ENCODE measurements at regions not wholly inside any gene's neighbourhood (a gene's known extent, or its start where the extent isn't known, plus 50 kb on each side); places are given as distances from the start of the nearest gene placed in this dataset.

DNA sequence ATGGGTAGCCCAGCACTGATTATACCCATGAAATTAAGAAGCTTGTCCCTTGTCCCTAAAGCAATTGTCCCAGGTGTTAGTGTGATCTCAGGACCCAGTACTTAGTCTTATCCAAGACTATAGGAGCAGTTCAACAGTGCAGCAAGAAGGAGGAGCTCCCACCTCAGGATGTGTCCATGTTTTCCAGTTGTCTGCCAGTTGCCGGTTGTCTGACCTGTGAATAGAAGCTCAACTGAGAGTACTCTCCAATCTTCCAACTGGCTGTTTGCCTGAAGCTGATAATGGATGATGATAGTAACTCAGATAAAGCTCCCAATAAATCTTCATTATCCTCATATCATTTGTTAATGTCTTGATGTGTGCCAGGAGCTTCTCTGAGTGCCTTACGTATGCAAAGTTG lies 107.2 kb upstream of the HTR2A start:
- Histone ChIP-seq H3K18ac (ENCODE audit: low read length) (no peak overlapping the region), H3K27me3 (ENCODE audit: control insufficient read depth in 3 of 3, insufficient read depth in 3 of 3, low read depth in 1 of 3, low read length in 3 of 3) (no peaks in the 10 kb centered on the region), H2BK15ac (ENCODE audit: low read length) (no peak overlapping the region), H3K4me2 (ENCODE audit: insufficient read depth, low read length, poor library complexity, severe bottlenecking) (no peak overlapping the region), H3K9me3 (replicated peaks in 1 of 2; ENCODE audit: control insufficient read depth in 2 of 2, insufficient read depth in 1 of 2, low read depth in 1 of 2, low read length in 2 of 2) (no peaks in the 10 kb centered on the region), H2BK12ac (ENCODE audit: low read length) (no peak overlapping the region), H2AK5ac (ENCODE audit: low read depth, low read length) (no peak overlapping the region), H4K8ac (ENCODE audit: low read depth, low read length) (no peak overlapping the region), H3K27ac (replicated peaks; ENCODE audit: low read length) (no peak overlapping the region), H3K79me1 (ENCODE audit: low read depth, low read length) (no peaks in the 10 kb centered on the region), H3K23ac (ENCODE audit: low read depth, low read length, poor library complexity) (no peak overlapping the region), H3K4me1 (ENCODE audit: control insufficient read depth in 2 of 2, insufficient read depth in 1 of 2, low read depth in 1 of 2, low read length in 2 of 2) (no peaks in the 10 kb centered on the region), H3K36me3 (replicated peaks in 1 of 2; ENCODE audit: control insufficient read depth in 2 of 2, insufficient read depth in 2 of 2, low read length in 2 of 2) (no peaks in the 10 kb centered on the region), H2BK120ac (ENCODE audit: low read depth, low read length) (no peak overlapping the region), H3K9ac (ENCODE audit: low read depth, low read length, poor library complexity) (no peak overlapping the region), H3K4ac (ENCODE audit: low read length) (no peak overlapping the region), H3K4me3 (ENCODE audit: low read length in 2 of 2) (no peak overlapping the region), H2AFZ (ENCODE audit: low read length) (no peak overlapping the region), H4K91ac (ENCODE audit: low read depth, low read length, poor library complexity) (no peak overlapping the region), H2BK5ac (ENCODE audit: low read length) (no peak overlapping the region), H3K14ac (ENCODE audit: low read length) (no peak overlapping the region)
- no peak for DNase-seq (ENCODE audit: low spot score)
- no CpG with 5 or more reads among the region's 2 CpGs for WGBS, 2 donors (ENCODE audit: extremely low coverage in 2 of 2, insufficient read length in 2 of 2, insufficient replicate concordance in 1 of 2)

GRCh38 chr13:47000165-47000564 lies 103.3 kb upstream of the HTR2A start:
- no peak overlapping the region for H2BK12ac ChIP-seq (ENCODE audit: low read length)
- no peaks in the 10 kb centered on the region for H3K79me1 ChIP-seq (ENCODE audit: low read depth, low read length)
- H2BK5ac ChIP-seq (ENCODE audit: low read length): no peak overlapping the region
- no CpG with 5 or more reads among the region's 3 CpGs for WGBS, 2 donors (ENCODE audit: extremely low coverage in 2 of 2, insufficient read length in 2 of 2, insufficient replicate concordance in 1 of 2)
- no peak overlapping the region for H3K18ac ChIP-seq (ENCODE audit: low read length)
- H3K4me3 ChIP-seq (ENCODE audit: low read length in 2 of 2): no peak overlapping the region
- H2BK15ac ChIP-seq (ENCODE audit: low read length): no peak overlapping the region
- no peak overlapping the region for H3K4ac ChIP-seq (ENCODE audit: low read length)
- H3K27me3 ChIP-seq (ENCODE audit: control insufficient read depth in 3 of 3, insufficient read depth in 3 of 3, low read depth in 1 of 3, low read length in 3 of 3): no peaks in the 10 kb centered on the region
- no peak overlapping the region for H3K23ac ChIP-seq (ENCODE audit: low read depth, low read length, poor library complexity)
- H3K14ac ChIP-seq (ENCODE audit: low read length): no peak overlapping the region
- no peaks in the 10 kb centered on the region for H3K9me3 ChIP-seq (replicated peaks in 1 of 2; ENCODE audit: control insufficient read depth in 2 of 2, insufficient read depth in 1 of 2, low read depth in 1 of 2, low read length in 2 of 2)
- H3K4me2 ChIP-seq (ENCODE audit: insufficient read depth, low read length, poor library complexity, severe bottlenecking): no peak overlapping the region
- no peak overlapping the region for H2AFZ ChIP-seq (ENCODE audit: low read length)
- H3K27ac ChIP-seq (replicated peaks; ENCODE audit: low read length): no peak overlapping the region
- H4K91ac ChIP-seq (ENCODE audit: low read depth, low read length, poor library complexity): no peak overlapping the region
- no peaks in the 10 kb centered on the region for H3K4me1 ChIP-seq (ENCODE audit: control insufficient read depth in 2 of 2, insufficient read depth in 1 of 2, low read depth in 1 of 2, low read length in 2 of 2)
- no peak overlapping the region for H2BK120ac ChIP-seq (ENCODE audit: low read depth, low read length)
- no peak overlapping the region for H3K9ac ChIP-seq (ENCODE audit: low read depth, low read length, poor library complexity)
- no peak for DNase-seq (ENCODE audit: low spot score)
- no peaks in the 10 kb centered on the region for H3K36me3 ChIP-seq (replicated peaks in 1 of 2; ENCODE audit: control insufficient read depth in 2 of 2, insufficient read depth in 2 of 2, low read length in 2 of 2)
- no peak overlapping the region for H4K8ac ChIP-seq (ENCODE audit: low read depth, low read length)
- H2AK5ac ChIP-seq (ENCODE audit: low read depth, low read length): no peak overlapping the region

DNA sequence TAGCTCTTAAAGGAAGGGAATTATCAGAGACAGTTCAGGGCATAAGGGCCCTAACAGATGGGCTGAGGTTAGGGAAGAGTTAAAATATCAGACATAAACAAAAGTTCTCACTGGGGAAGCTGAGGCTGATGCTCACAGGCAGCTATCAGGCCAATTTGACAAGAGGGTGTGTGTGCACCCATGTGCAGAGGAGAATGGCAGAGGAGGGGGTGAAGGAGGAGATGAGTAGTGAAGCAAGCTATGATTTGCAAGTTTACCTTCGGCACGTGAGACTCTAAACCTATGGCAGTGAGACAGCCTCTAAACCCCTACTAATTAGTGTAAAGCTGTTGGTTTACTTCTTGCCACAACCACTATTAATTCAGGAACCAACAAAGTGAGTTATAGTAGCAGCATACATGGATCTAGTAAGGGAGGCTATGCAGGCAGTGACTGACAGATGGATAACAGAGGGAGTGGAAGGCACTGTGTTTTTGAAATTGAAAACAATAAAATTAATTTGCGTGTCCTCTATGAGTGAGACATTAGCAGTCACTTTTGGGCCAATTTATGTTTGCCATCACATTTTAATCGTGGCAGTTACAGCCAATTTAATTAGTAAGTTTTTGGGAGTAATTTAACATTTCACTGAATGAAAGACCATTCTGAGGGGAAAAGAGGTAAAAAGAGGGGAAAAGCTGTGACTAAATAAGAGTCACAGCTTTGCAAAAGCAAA lies 99.6 kb upstream of the HTR2A start:
- no peak overlapping the region for H2AFZ ChIP-seq (ENCODE audit: low read length)
- no peak overlapping the region for H3K4ac ChIP-seq (ENCODE audit: low read length)
- H3K27ac ChIP-seq (replicated peaks; ENCODE audit: low read length): no peak overlapping the region
- no peak overlapping the region for H3K9ac ChIP-seq (ENCODE audit: low read depth, low read length, poor library complexity)
- no peak overlapping the region for H2BK15ac ChIP-seq (ENCODE audit: low read length)
- no peak overlapping the region for H3K4me2 ChIP-seq (ENCODE audit: insufficient read depth, low read length, poor library complexity, severe bottlenecking)
- H3K14ac ChIP-seq (ENCODE audit: low read length): no peak overlapping the region
- no peak overlapping the region for H2BK12ac ChIP-seq (ENCODE audit: low read length)
- no peak overlapping the region for H4K91ac ChIP-seq (ENCODE audit: low read depth, low read length, poor library complexity)
- H3K4me3 ChIP-seq (ENCODE audit: low read length in 2 of 2): no peak overlapping the region
- no peak overlapping the region for H2AK5ac ChIP-seq (ENCODE audit: low read depth, low read length)
- H3K18ac ChIP-seq (ENCODE audit: low read length): no peak overlapping the region
- H3K79me1 ChIP-seq (ENCODE audit: low read depth, low read length): no peaks in the 10 kb centered on the region
- no peak overlapping the region for H4K8ac ChIP-seq (ENCODE audit: low read depth, low read length)
- no peaks in the 10 kb centered on the region for H3K4me1 ChIP-seq (ENCODE audit: control insufficient read depth in 2 of 2, insufficient read depth in 1 of 2, low read depth in 1 of 2, low read length in 2 of 2)
- H3K9me3 ChIP-seq (replicated peaks in 1 of 2; ENCODE audit: control insufficient read depth in 2 of 2, insufficient read depth in 1 of 2, low read depth in 1 of 2, low read length in 2 of 2): no peaks in the 10 kb centered on the region
- no peak overlapping the region for H3K23ac ChIP-seq (ENCODE audit: low read depth, low read length, poor library complexity)
- WGBS, 2 donors (ENCODE audit: extremely low coverage in 2 of 2, insufficient read length in 2 of 2, insufficient replicate concordance in 1 of 2): no CpG with 5 or more reads among the region's 4 CpGs
- H3K27me3 ChIP-seq (ENCODE audit: control insufficient read depth in 3 of 3, insufficient read depth in 3 of 3, low read depth in 1 of 3, low read length in 3 of 3): no peaks in the 10 kb centered on the region
- DNase-seq (ENCODE audit: low spot score): no peak
- no peak overlapping the region for H2BK5ac ChIP-seq (ENCODE audit: low read length)
- H2BK120ac ChIP-seq (ENCODE audit: low read depth, low read length): no peak overlapping the region
- H3K36me3 ChIP-seq (replicated peaks in 1 of 2; ENCODE audit: control insufficient read depth in 2 of 2, insufficient read depth in 2 of 2, low read length in 2 of 2): no peaks in the 10 kb centered on the region

DNA sequence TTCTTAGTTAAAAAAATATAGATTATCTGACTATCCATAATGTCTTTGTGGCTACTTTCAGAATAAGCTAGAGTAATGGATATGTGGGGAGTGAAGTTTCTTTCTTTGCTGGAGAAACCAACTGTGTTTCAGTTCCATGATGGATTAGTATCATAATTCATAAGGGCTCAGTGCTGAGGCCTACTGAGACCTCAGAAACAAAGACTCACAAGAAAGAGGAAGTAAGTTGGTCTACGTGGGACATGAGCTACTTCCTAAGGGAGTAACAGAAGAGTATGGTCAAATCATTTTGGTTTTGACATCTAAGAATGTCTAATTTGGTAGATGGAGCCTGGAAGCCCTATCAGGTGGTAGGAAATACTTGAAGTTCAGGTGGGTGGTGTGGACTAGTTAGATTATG lies 99.0 kb upstream of the HTR2A start:
- no peak overlapping the region for H4K8ac ChIP-seq (ENCODE audit: low read depth, low read length)
- H3K23ac ChIP-seq (ENCODE audit: low read depth, low read length, poor library complexity): no peak overlapping the region
- H2AFZ ChIP-seq (ENCODE audit: low read length): no peak overlapping the region
- no peak overlapping the region for H2BK15ac ChIP-seq (ENCODE audit: low read length)
- DNase-seq (ENCODE audit: low spot score): no peak
- no peaks in the 10 kb centered on the region for H3K27me3 ChIP-seq (ENCODE audit: control insufficient read depth in 3 of 3, insufficient read depth in 3 of 3, low read depth in 1 of 3, low read length in 3 of 3)
- no peak overlapping the region for H3K9ac ChIP-seq (ENCODE audit: low read depth, low read length, poor library complexity)
- no peak overlapping the region for H2BK120ac ChIP-seq (ENCODE audit: low read depth, low read length)
- no peak overlapping the region for H3K27ac ChIP-seq (replicated peaks; ENCODE audit: low read length)
- no peak overlapping the region for H3K4me3 ChIP-seq (ENCODE audit: low read length in 2 of 2)
- no peak overlapping the region for H2BK12ac ChIP-seq (ENCODE audit: low read length)
- no peak overlapping the region for H3K18ac ChIP-seq (ENCODE audit: low read length)
- H3K79me1 ChIP-seq (ENCODE audit: low read depth, low read length): no peaks in the 10 kb centered on the region
- no peaks in the 10 kb centered on the region for H3K4me1 ChIP-seq (ENCODE audit: control insufficient read depth in 2 of 2, insufficient read depth in 1 of 2, low read depth in 1 of 2, low read length in 2 of 2)
- H3K36me3 ChIP-seq (replicated peaks in 1 of 2; ENCODE audit: control insufficient read depth in 2 of 2, insufficient read depth in 2 of 2, low read length in 2 of 2): no peaks in the 10 kb centered on the region
- H3K4me2 ChIP-seq (ENCODE audit: insufficient read depth, low read length, poor library complexity, severe bottlenecking): no peak overlapping the region
- no peak overlapping the region for H3K14ac ChIP-seq (ENCODE audit: low read length)
- H2BK5ac ChIP-seq (ENCODE audit: low read length): no peak overlapping the region
- H2AK5ac ChIP-seq (ENCODE audit: low read depth, low read length): no peak overlapping the region
- H3K9me3 ChIP-seq (replicated peaks in 1 of 2; ENCODE audit: control insufficient read depth in 2 of 2, insufficient read depth in 1 of 2, low read depth in 1 of 2, low read length in 2 of 2): no peaks in the 10 kb centered on the region
- no CpG with 5 or more reads among the region's 1 CpG for WGBS, 2 donors (ENCODE audit: extremely low coverage in 2 of 2, insufficient read length in 2 of 2, insufficient replicate concordance in 1 of 2)
- no peak overlapping the region for H3K4ac ChIP-seq (ENCODE audit: low read length)
- H4K91ac ChIP-seq (ENCODE audit: low read depth, low read length, poor library complexity): no peak overlapping the region
